SK-N-SH (cell line): ENCODE measurements at regions not wholly inside any gene's neighbourhood (a gene's known extent, or its start where the extent isn't known, plus 50 kb on each side); places are given as distances from the start of the nearest gene placed in this dataset.

Experiments used
- CTCF ChIP-seq: fragments of 200-600 bp; sonication (generic); IDR thresholded peaks from 2 replicates; pipeline ENCODE4 v1.6.1; 2017; ENCODE audit warnings: antibody characterized with exemption, mild to moderate bottlenecking, moderate library complexity
- EP300 ChIP-seq, 2 experiments: IDR thresholded peaks; 2 replicates each; pipeline versions ENCODE4 v1.4.0 to v1.6.1; 2012; ENCODE audit warnings: borderline replicate concordance in 1 of 2, low read depth in 1 of 2, low read length in 1 of 2
- FOXM1 ChIP-seq: IDR thresholded peaks from 2 replicates; pipeline ENCODE4 v1.4.0; 2012; ENCODE audit warnings: low read depth, mild to moderate bottlenecking
- GABPA ChIP-seq: IDR thresholded peaks from 2 replicates; pipeline ENCODE4 v1.4.0; 2012; ENCODE audit warnings: low read depth, mild to moderate bottlenecking
- JUND ChIP-seq: IDR thresholded peaks from 2 replicates; pipeline ENCODE4 v1.4.0; 2012
- MAX ChIP-seq: IDR thresholded peaks from 2 replicates; pipeline ENCODE4 v1.4.0; 2012; ENCODE audit warnings: low read depth
- RAD21 ChIP-seq: IDR thresholded peaks from 2 replicates; pipeline ENCODE4 v1.6.1; 2012; ENCODE audit warnings: mild to moderate bottlenecking, low read length
- RFX5 ChIP-seq: IDR thresholded peaks from 2 replicates; pipeline ENCODE4 v1.6.1; 2012; ENCODE audit warnings: mild to moderate bottlenecking, improper control_type of control experiment, low read length
- RXRA ChIP-seq: IDR thresholded peaks from 2 replicates; pipeline ENCODE4 v1.4.0; 2012; ENCODE audit warnings: low read depth, mild to moderate bottlenecking, borderline replicate concordance
- SIN3A ChIP-seq: IDR thresholded peaks from 2 replicates; pipeline ENCODE4 v1.6.1; 2012; ENCODE audit warnings: low read depth, mild to moderate bottlenecking, low read length, moderate library complexity, borderline replicate concordance
- TAF1 ChIP-seq: IDR thresholded peaks from 2 replicates; pipeline ENCODE4 v1.6.1; 2012; ENCODE audit warnings: low read depth, mild to moderate bottlenecking, low read length, moderate library complexity, borderline replicate concordance
- TCF12 ChIP-seq: IDR thresholded peaks from 2 replicates; pipeline ENCODE4 v1.4.0; 2012
- TF ChIP-seq, protein P1 (sequence below): IDR thresholded peaks from 2 replicates; pipeline ENCODE4 v1.4.0; 2012; ENCODE audit warnings: low read depth, borderline replicate concordance

- TF ChIP-seq, protein P1, sequence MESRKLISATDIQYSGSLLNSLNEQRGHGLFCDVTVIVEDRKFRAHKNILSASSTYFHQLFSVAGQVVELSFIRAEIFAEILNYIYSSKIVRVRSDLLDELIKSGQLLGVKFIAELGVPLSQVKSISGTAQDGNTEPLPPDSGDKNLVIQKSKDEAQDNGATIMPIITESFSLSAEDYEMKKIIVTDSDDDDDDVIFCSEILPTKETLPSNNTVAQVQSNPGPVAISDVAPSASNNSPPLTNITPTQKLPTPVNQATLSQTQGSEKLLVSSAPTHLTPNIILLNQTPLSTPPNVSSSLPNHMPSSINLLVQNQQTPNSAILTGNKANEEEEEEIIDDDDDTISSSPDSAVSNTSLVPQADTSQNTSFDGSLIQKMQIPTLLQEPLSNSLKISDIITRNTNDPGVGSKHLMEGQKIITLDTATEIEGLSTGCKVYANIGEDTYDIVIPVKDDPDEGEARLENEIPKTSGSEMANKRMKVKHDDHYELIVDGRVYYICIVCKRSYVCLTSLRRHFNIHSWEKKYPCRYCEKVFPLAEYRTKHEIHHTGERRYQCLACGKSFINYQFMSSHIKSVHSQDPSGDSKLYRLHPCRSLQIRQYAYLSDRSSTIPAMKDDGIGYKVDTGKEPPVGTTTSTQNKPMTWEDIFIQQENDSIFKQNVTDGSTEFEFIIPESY, result no peak
- no peak for TF ChIP-seq CTCF
- TF ChIP-seq TCF12, result no peak
- no peak for TF ChIP-seq TAF1
- TF ChIP-seq RAD21, result no peak
- TF ChIP-seq RXRA, result no peak
- TF ChIP-seq RFX5, result no peak
- no peak for TF ChIP-seq FOXM1
- TF ChIP-seq MAX, result no peak
- no peak for TF ChIP-seq EP300 (IDR thresholded peaks at IDR 0.05; ENCODE audit: borderline replicate concordance in 1 of 2, low read depth in 1 of 2, low read length in 1 of 2)
- no peak for TF ChIP-seq JUND
- no peak for TF ChIP-seq GABPA
- TF ChIP-seq SIN3A, result no peak
These were observed 175.7 kb upstream of the SULF2 start for GRCh38 chr20:47960769-47961541.
